Neural cell (in vitro differentiated cells): ENCODE measurements at regions not wholly inside any gene's neighbourhood (a gene's known extent, or its start where the extent isn't known, plus 50 kb on each side); places are given as distances from the start of the nearest gene placed in this dataset.

ENCODE experiments used
- H2AFZ ChIP-seq: fragments of 200-600, 300-800 bp; sonication (generic), shearing (Covaris generic); 2 replicates; pipeline ENCODE4 v1.6.0; 2014; ENCODE audit warnings: low read depth, mild to moderate bottlenecking, antibody characterized with exemption, low read length, moderate library complexity
- H3F3A ChIP-seq: fragments of 200-600 bp; shearing (Covaris generic); 2 replicates; pipeline ENCODE4 v1.6.1; 2016; ENCODE audit warnings: mild to moderate bottlenecking, moderate library complexity, mixed read lengths, antibody characterized with exemption, low read length; ENCODE audit not compliant: insufficient read depth, poor library complexity, severe bottlenecking
- H3K27ac ChIP-seq: fragments of 200-600, 300-800 bp; sonication (generic), shearing (Covaris generic); 2 replicates; pipeline ENCODE4 v1.5.1; 2014; ENCODE audit warnings: mild to moderate bottlenecking, low read length, moderate library complexity
- H3K27me3 ChIP-seq: fragments of 300-800, 200-600 bp; sonication (generic), shearing (Covaris generic); 2 replicates; pipeline ENCODE4 v1.6.0; 2014; ENCODE audit warnings: mild to moderate bottlenecking, low read depth, low read length, moderate library complexity; ENCODE audit not compliant: insufficient read depth
- H3K36me3 ChIP-seq: fragments of 300-800, 200-600 bp; sonication (generic), shearing (Covaris generic); 2 replicates; pipeline ENCODE4 v1.5.1; 2014; ENCODE audit warnings: mild to moderate bottlenecking, antibody characterized with exemption, low read length, moderate library complexity; ENCODE audit not compliant: insufficient read depth
- H3K4me2 ChIP-seq: fragments of 300-800, 200-600 bp; sonication (generic), shearing (Covaris generic); 2 replicates; pipeline ENCODE4 v1.6.0; 2014; ENCODE audit warnings: mild to moderate bottlenecking, low read length
- H3K4me3 ChIP-seq: fragments of 300-800, 200-600 bp; sonication (generic), shearing (Covaris generic); 2 replicates; pipeline ENCODE4 v1.5.1; 2014; ENCODE audit warnings: mild to moderate bottlenecking, low read length, moderate library complexity
- H3K79me2 ChIP-seq: fragments of 200-600 bp; shearing (Covaris generic); replicated peaks from 2 replicates; pipeline ENCODE4 v1.6.0; 2014; ENCODE audit warnings: mild to moderate bottlenecking, low read length, moderate library complexity; ENCODE audit not compliant: insufficient read depth
- H3K9ac ChIP-seq: fragments of 300-800, 200-600 bp; sonication (generic), shearing (Covaris generic); 2 replicates; pipeline ENCODE4 v1.6.1; 2016; ENCODE audit warnings: mild to moderate bottlenecking, low read length, mixed read lengths
- H3K9me2 ChIP-seq: fragments of 200-600 bp; shearing (Covaris generic); 2 replicates; pipeline ENCODE4 v1.6.1; 2016; ENCODE audit warnings: mild to moderate bottlenecking, low read length, mixed read lengths; ENCODE audit not compliant: insufficient read depth
- H3K9me3 ChIP-seq: fragments of 200-600, 300-800 bp; sonication (generic), shearing (Covaris generic); 2 replicates; pipeline ENCODE4 v1.6.1; 2016; ENCODE audit warnings: mild to moderate bottlenecking, mixed run types, low read length, moderate library complexity, mixed read lengths
- H4K20me1 ChIP-seq: fragments of 200-600 bp; shearing (Covaris generic); 2 replicates; pipeline ENCODE4 v1.6.1; 2016; ENCODE audit warnings: mild to moderate bottlenecking, mixed run types; ENCODE audit not compliant: insufficient read depth
- EP300 ChIP-seq: fragments of 450-650 bp; conservative IDR thresholded peaks from 2 replicates; pipeline ENCODE4 v1.6.1; 2014; ENCODE audit warnings: antibody characterized with exemption, mild to moderate bottlenecking, moderate library complexity; ENCODE audit not compliant: poor library complexity, severe bottlenecking
- EZH2 ChIP-seq: fragments of 200-600, 300-800 bp; shearing (Covaris generic), sonication (generic); IDR thresholded peaks from 2 replicates; pipeline ENCODE4 v1.6.1; 2014; ENCODE audit warnings: antibody characterized with exemption, low read length, borderline replicate concordance, mild to moderate bottlenecking; ENCODE audit not compliant: insufficient read depth, poor library complexity, severe bottlenecking
- MXI1 ChIP-seq: fragments of 450-650 bp; conservative IDR thresholded peaks from 2 replicates; pipeline ENCODE4 v1.6.1; 2014; ENCODE audit warnings: antibody characterized with exemption, mild to moderate bottlenecking; ENCODE audit not compliant: poor library complexity, severe bottlenecking
- POLR2AphosphoS5 ChIP-seq: IDR thresholded peaks from 2 replicates; pipeline ENCODE4 v1.6.1; 2012
- RAD21 ChIP-seq: fragments of 450-650 bp; conservative IDR thresholded peaks from 2 replicates; pipeline ENCODE4 v1.6.1; 2014; ENCODE audit warnings: antibody characterized with exemption, mild to moderate bottlenecking, moderate library complexity
- SMC3 ChIP-seq: fragments of 450-650 bp; conservative IDR thresholded peaks from 2 replicates; pipeline ENCODE4 v1.6.1; 2014; ENCODE audit warnings: antibody characterized with exemption, mild to moderate bottlenecking, moderate library complexity; ENCODE audit not compliant: poor library complexity
- TAF1 ChIP-seq: IDR thresholded peaks from 2 replicates; pipeline ENCODE4 v1.6.1; 2012; ENCODE audit warnings: low read depth
- TF ChIP-seq, protein P1 (sequence below): fragments of 450-650 bp; IDR thresholded peaks from 2 replicates; pipeline ENCODE4 v1.5.1; 2014; ENCODE audit warnings: antibody characterized with exemption, mild to moderate bottlenecking, moderate library complexity; ENCODE audit not compliant: poor library complexity, severe bottlenecking
- TF ChIP-seq, protein P2 (sequence below): IDR thresholded peaks from 2 replicates; pipeline ENCODE4 v1.6.1; 2012; ENCODE audit warnings: borderline replicate concordance

DNA sequence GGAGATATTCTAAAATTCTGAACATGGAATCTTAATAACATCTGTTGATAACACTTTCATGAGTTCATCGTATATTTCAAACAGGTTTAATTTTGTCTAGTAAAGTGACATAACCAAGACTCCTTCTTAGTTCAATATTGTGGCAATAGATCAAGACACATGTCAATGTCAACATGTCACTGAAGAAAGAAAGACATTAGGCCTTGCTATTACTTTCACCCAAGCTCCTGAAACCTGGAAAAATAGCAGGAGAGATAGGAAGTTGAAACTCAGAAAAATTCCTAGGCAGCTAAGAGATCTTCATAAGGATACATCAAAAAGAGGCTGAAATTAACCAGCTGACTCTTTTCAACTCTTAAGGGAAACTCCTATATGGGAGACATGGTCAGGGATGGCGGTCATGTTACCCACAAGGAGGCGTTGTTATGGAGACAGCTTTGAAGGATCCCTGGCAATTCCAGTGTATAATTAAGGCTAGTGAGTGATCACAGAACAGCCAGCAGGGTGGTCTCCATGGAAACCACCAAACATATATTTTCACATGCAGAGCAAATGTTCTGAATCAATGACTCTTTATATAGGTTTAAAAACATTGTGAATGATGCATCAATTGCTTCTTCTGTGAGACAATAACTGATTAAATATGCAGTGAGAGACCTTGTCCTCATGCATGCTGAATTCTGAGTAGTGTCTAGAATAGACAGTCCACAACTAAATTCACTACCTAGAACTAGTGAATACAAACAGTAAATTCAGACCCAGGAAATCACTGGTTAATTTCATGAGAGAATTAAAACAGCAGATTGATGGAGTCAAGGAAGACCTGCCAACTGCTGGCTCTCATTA, 115.3 kb upstream of the RIOK3 start:
- peak overlapping the region; percentile 39 for H3K27ac ChIP-seq
- peak overlapping the region; percentile 8 for H3K4me3 ChIP-seq

DNA sequence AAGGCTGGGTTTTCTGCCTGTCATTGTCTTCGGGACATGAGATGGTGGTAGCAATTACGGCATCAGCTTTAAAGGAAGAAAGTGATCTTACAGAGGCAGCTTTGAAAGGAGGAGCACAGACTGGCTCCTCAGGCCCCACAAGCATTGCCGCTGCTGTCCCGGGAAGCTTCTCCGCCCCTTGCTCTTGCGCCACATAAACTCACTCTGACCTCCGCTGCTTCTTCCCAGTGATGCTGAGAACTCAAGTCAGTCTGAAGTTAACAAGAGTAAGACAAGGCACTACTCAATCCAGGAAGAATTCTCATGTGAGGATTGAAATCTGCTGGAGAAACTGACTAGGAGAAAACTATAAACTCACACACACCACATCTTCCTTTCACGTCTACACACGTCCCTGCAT, 112.4 kb upstream of the RIOK3 start:
- Histone ChIP-seq H3K9me3 (no peaks in the 10 kb centered on the region), H3K36me3 (no peaks in the 10 kb centered on the region), H3K79me2 (no peaks in the 10 kb centered on the region), H3K4me3 (no peak overlapping the region), H3K27ac (no peak overlapping the region), H3K27me3 (no peaks in the 10 kb centered on the region), H3K9me2 (no peaks in the 10 kb centered on the region), H3K9ac (no peak overlapping the region), H4K20me1 (no peaks in the 10 kb centered on the region), H3K4me2 (no peak overlapping the region), H3F3A (no peaks in the 10 kb centered on the region), H2AFZ (no peak overlapping the region)
- no peak for TF ChIP-seq TAF1
- TF ChIP-seq, protein P1, sequence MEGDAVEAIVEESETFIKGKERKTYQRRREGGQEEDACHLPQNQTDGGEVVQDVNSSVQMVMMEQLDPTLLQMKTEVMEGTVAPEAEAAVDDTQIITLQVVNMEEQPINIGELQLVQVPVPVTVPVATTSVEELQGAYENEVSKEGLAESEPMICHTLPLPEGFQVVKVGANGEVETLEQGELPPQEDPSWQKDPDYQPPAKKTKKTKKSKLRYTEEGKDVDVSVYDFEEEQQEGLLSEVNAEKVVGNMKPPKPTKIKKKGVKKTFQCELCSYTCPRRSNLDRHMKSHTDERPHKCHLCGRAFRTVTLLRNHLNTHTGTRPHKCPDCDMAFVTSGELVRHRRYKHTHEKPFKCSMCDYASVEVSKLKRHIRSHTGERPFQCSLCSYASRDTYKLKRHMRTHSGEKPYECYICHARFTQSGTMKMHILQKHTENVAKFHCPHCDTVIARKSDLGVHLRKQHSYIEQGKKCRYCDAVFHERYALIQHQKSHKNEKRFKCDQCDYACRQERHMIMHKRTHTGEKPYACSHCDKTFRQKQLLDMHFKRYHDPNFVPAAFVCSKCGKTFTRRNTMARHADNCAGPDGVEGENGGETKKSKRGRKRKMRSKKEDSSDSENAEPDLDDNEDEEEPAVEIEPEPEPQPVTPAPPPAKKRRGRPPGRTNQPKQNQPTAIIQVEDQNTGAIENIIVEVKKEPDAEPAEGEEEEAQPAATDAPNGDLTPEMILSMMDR: no peak
- TF ChIP-seq MXI1: no peak
- TF ChIP-seq, protein P2, sequence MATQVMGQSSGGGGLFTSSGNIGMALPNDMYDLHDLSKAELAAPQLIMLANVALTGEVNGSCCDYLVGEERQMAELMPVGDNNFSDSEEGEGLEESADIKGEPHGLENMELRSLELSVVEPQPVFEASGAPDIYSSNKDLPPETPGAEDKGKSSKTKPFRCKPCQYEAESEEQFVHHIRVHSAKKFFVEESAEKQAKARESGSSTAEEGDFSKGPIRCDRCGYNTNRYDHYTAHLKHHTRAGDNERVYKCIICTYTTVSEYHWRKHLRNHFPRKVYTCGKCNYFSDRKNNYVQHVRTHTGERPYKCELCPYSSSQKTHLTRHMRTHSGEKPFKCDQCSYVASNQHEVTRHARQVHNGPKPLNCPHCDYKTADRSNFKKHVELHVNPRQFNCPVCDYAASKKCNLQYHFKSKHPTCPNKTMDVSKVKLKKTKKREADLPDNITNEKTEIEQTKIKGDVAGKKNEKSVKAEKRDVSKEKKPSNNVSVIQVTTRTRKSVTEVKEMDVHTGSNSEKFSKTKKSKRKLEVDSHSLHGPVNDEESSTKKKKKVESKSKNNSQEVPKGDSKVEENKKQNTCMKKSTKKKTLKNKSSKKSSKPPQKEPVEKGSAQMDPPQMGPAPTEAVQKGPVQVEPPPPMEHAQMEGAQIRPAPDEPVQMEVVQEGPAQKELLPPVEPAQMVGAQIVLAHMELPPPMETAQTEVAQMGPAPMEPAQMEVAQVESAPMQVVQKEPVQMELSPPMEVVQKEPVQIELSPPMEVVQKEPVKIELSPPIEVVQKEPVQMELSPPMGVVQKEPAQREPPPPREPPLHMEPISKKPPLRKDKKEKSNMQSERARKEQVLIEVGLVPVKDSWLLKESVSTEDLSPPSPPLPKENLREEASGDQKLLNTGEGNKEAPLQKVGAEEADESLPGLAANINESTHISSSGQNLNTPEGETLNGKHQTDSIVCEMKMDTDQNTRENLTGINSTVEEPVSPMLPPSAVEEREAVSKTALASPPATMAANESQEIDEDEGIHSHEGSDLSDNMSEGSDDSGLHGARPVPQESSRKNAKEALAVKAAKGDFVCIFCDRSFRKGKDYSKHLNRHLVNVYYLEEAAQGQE: no peak
- TF ChIP-seq EZH2: no peak
- TF ChIP-seq RAD21: no peak
- no peak for TF ChIP-seq EP300
- TF ChIP-seq SMC3: no peak
- TF ChIP-seq POLR2AphosphoS5: no peak

More for the DNA sequence above, 115.3 kb upstream of the RIOK3 start:
- Histone ChIP-seq H3K9ac (no peak overlapping the region), H3K27me3 (no peaks in the 10 kb centered on the region), H2AFZ (no peak overlapping the region), H3K4me2 (peak overlapping the region; percentile 5), H3K9me2 (no peaks in the 10 kb centered on the region), H4K20me1 (no peaks in the 10 kb centered on the region), H3F3A (no peaks in the 10 kb centered on the region), H3K36me3 (no peaks in the 10 kb centered on the region), H3K9me3 (no peaks in the 10 kb centered on the region), H3K79me2 (no peaks in the 10 kb centered on the region)
- TF ChIP-seq, protein P1: peak; percentile 43
- TF ChIP-seq EZH2 (no peak), POLR2AphosphoS5 (peak; percentile 68), MXI1 (peak; percentile 32), EP300 (peak; percentile 78), SMC3 (peak; percentile 35), RAD21 (peak; percentile 22), TAF1 (no peak)
- TF ChIP-seq, protein P2: peak; percentile 96
